MCF 10A (cell line): ENCODE measurements at regions not wholly inside any gene's neighbourhood (a gene's known extent, or its start where the extent isn't known, plus 50 kb on each side); places are given as distances from the start of the nearest gene placed in this dataset.

Experiments used
- BruUV-seq: library from RNA; stranded (reverse); fragments of 400-500 nt; replicated peaks from 2 replicates; lab custom pipeline; 2021; lab: Mats Ljungman, UMichigan
- CTCF ChIA-PET: fragments of 300-600 bp; sonication (Branson Sonifier 250); formaldehyde crosslinking; extraction: SDS; loops from one replicate; lab custom pipeline; 2021; ENCODE audit warnings: antibody characterized with exemption, inconsistent platforms; lab: Yijun Ruan, JAX
- POLR2A ChIA-PET: fragments of 300-600, 350-650 bp; sonication (Branson Sonifier 250); formaldehyde crosslinking; extraction: SDS; loops from one replicate; lab custom pipeline; 2020; ENCODE audit warnings: antibody characterized with exemption, inconsistent platforms; lab: Yijun Ruan, JAX
- DNase-seq: peaks from one replicate; pipeline ENCODE4 v3.0.0-alpha.2; 2018; ENCODE audit not compliant: unreplicated experiment
- H3K27ac Mint-ChIP-seq: one replicate; pipeline ENCODE4 v1.8.0; 2022; ENCODE audit warnings: mild to moderate bottlenecking, low read depth, mixed read lengths; ENCODE audit not compliant: unreplicated experiment
- H3K27me3 Mint-ChIP-seq: one replicate; pipeline ENCODE4 v1.8.0; 2022; ENCODE audit warnings: mixed read lengths; ENCODE audit not compliant: insufficient read depth, unreplicated experiment
- H3K36me3 Mint-ChIP-seq: one replicate; pipeline ENCODE4 v1.8.0; 2022; ENCODE audit warnings: mild to moderate bottlenecking, moderate library complexity, mixed read lengths; ENCODE audit not compliant: insufficient read depth, unreplicated experiment
- H3K4me1 Mint-ChIP-seq: one replicate; pipeline ENCODE4 v1.8.0; 2022; ENCODE audit warnings: mixed read lengths; ENCODE audit not compliant: insufficient read depth, unreplicated experiment
- H3K4me3 Mint-ChIP-seq: one replicate; pipeline ENCODE4 v1.8.0; 2022; ENCODE audit warnings: mild to moderate bottlenecking, moderate library complexity, mixed read lengths; ENCODE audit not compliant: unreplicated experiment
- H3K9me3 Mint-ChIP-seq: one replicate; pipeline ENCODE4 v1.8.0; 2022; ENCODE audit warnings: mixed read lengths; ENCODE audit not compliant: unreplicated experiment
- CTCF ChIP-seq: fragments of 200-600 bp; IDR thresholded peaks from one replicate; pipeline ENCODE4 v1.8.0; 2022; ENCODE audit warnings: antibody characterized with exemption, mild to moderate bottlenecking; ENCODE audit not compliant: unreplicated experiment
- intact Hi-C: fragments of 100-400 bp; cut with micrococcal nuclease; formaldehyde crosslinking; loops from 2 replicates; pipeline ENCODE4 v1.14.1; 2022

- ChIA-PET CTCF (interaction anchor here (1.1 to 1.3 kb wide), 2 partner anchors 26 to 31 kb away, joined by 3 read pairs; no protein-coding TSS in a partner anchor), POLR2A (interaction anchor here (1.8 to 4.4 kb wide), 5 partner anchors 26 to 171 kb away, joined by 6 to 16 read pairs (median 13); partner anchors contain the start of gene EFNB1)
- H3K36me3 Mint-ChIP-seq, result no peaks in the 10 kb centered on the region
- peaks cover 20% of the 10 kb centered on the region for H3K4me1 Mint-ChIP-seq
- peaks cover 18% of the 10 kb centered on the region for H3K27me3 Mint-ChIP-seq
- no peak for TF ChIP-seq CTCF
- H3K9me3 Mint-ChIP-seq, result no peaks in the 10 kb centered on the region
- intact Hi-C loops, result loop anchor here (5.0 kb wide), 1 partner anchor 52 kb away; no protein-coding TSS in a partner anchor
- no TSS peak for BruUV-seq
- peak; percentile 87 for DNase-seq
- H3K4me3 Mint-ChIP-seq, result no peak overlapping the region
- no peak overlapping the region for H3K27ac Mint-ChIP-seq
Measured at GRCh38 chrX:68999356-68999755, 165.9 kb downstream of the PJA1 start.

GRCh38 chrX:68998716-68999115 lies 166.5 kb downstream of the PJA1 start:
- intact Hi-C loops, result loop anchor here (5.0 kb wide), 1 partner anchor 51 kb away; no protein-coding TSS in a partner anchor
- Mint-ChIP-seq H3K36me3 (no peaks in the 10 kb centered on the region), H3K4me3 (no peak overlapping the region), H3K4me1 (peaks cover 20% of the 10 kb centered on the region), H3K27me3 (peaks cover 18% of the 10 kb centered on the region), H3K9me3 (no peaks in the 10 kb centered on the region), H3K27ac (no peak overlapping the region)
- no peak for TF ChIP-seq CTCF
- POLR2A ChIA-PET, result interaction anchor here (0.7 to 4.4 kb wide), 6 partner anchors 27 to 170 kb away, joined by 4 to 16 read pairs (median 10); partner anchors contain the start of gene EFNB1
- CTCF ChIA-PET, result interaction anchor here (0.5 to 1.3 kb wide), 4 partner anchors 14 to 61 kb away, joined by 3 to 4 read pairs (median 4); no protein-coding TSS in a partner anchor
- no TSS peak for BruUV-seq
- DNase-seq, result peak; percentile 64

- POLR2A ChIA-PET, result interaction anchor here (1.1 to 4.4 kb wide), 6 partner anchors 28 to 169 kb away, joined by 3 to 16 read pairs (median 10); partner anchors contain the start of gene EFNB1
- intact Hi-C loops, result loop anchor here (5.0 kb wide), 1 partner anchor 51 kb away; no protein-coding TSS in a partner anchor
- TF ChIP-seq CTCF, result no peak
- H3K4me3 Mint-ChIP-seq, result no peak overlapping the region
- no TSS peak for BruUV-seq
- peaks cover 18% of the 10 kb centered on the region for H3K27me3 Mint-ChIP-seq
- peaks cover 20% of the 10 kb centered on the region for H3K4me1 Mint-ChIP-seq
- CTCF ChIA-PET, result interaction anchor here (0.8 to 1.4 kb wide), 2 partner anchors 34 to 119 kb away, joined by 4 to 5 read pairs; no protein-coding TSS in a partner anchor
- H3K27ac Mint-ChIP-seq, result no peak overlapping the region
- DNase-seq, result peak; percentile 71
- no peaks in the 10 kb centered on the region for H3K9me3 Mint-ChIP-seq
- no peaks in the 10 kb centered on the region for H3K36me3 Mint-ChIP-seq
Measured at GRCh38 chrX:68997911-68998310, 167.3 kb downstream of the PJA1 start.

GRCh38 chrX:68997511-68997910 lies 167.7 kb downstream of the PJA1 start:
- Mint-ChIP-seq H3K27me3 (peaks cover 22% of the 10 kb centered on the region), H3K27ac (no peak overlapping the region), H3K4me1 (peaks cover 20% of the 10 kb centered on the region), H3K9me3 (no peaks in the 10 kb centered on the region), H3K36me3 (no peaks in the 10 kb centered on the region), H3K4me3 (no peak overlapping the region)
- POLR2A ChIA-PET, result interaction anchor here (1.1 to 4.4 kb wide), 6 partner anchors 28 to 169 kb away, joined by 3 to 16 read pairs (median 10); partner anchors contain the start of gene EFNB1
- intact Hi-C loops, result loop anchor here (5.0 kb wide), 1 partner anchor 50 kb away; no protein-coding TSS in a partner anchor
- no peak for DNase-seq
- no TSS peak for BruUV-seq
- CTCF ChIA-PET, result interaction anchor here (0.8 to 1.4 kb wide), 3 partner anchors 35 to 169 kb away, joined by 3 to 5 read pairs (median 4); partner anchors contain the start of gene EFNB1
- no peak for TF ChIP-seq CTCF
